ENCODE measurements at regions not wholly inside any gene's neighbourhood (a gene's known extent, or its start where the extent isn't known, plus 50 kb on each side); places are given as distances from the start of the nearest gene placed in this dataset.
A peak's percentile ranks its signal among the peaks of the same experiment; 100 is the strongest.

DNA sequence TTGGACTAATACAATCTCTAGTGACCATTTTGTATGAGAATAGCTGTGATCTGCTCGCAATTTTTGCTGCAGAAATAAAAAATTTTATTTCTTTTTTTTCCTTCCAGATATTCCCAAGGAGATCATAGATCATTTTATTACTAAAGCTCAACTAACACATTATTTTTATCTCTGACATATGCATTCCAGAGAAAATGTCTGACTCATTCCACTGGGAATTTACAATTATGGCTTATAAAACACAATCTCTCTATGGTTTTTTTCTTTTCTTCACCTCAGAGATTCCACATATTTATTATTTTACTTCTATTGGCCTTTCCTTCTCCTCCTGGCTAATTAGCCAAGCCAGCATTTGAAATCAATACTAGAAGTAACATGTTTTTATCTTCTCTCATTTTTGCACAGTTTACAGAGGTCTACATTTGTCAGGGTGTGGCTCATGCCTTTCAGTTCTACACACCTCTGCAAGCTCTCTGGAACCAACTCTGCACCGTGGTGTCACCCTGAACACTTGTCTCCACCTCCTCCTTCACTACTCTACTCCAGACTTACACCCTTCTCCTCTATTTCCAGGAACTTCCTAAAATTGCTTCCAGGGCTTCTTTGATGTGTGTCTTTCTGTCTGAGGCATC lies 59.8 kb upstream of the GPM6A start:
- no peak for DNase-seq

DNA sequence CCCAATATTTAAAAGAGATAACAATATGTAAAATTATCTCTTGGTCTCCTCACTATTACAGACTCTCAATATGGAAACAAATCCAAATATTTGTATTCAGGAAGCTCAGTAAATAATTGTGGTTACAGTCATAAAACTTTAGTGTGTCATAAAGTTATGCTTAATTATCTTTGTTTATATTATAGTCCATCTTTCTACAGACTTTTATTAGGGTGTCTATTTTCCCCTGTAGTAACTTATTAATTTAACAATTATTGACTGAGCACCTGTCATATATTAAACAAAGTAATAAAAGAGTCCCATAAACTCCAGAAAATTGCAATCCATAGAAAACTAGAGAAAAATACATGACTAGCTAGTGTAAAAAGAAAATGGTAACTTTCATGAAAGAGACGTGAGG lies 61.6 kb upstream of the GPM6A start:
- DNase-seq = no peak

DNA sequence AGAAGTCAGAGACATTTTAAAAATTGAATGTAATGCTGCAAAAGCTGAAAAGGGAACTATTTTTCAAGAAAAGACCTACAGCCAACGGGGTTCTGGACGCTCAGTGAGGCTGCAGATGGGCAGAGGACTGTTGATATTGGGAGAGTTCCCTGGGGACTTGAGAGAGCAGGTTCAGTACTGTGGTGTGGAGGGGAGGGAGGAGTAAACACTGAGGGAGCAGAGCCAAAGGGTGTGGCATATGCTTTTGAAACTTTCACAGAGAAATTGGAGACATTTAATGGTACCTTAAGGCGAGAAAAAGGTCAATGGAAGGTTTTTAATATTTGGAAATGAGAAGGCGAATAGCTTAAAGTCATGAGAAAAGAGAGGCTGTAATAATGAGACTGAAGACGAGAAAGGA lies 62.2 kb upstream of the GPM6A start:
- DNase-seq = no peak

DNA sequence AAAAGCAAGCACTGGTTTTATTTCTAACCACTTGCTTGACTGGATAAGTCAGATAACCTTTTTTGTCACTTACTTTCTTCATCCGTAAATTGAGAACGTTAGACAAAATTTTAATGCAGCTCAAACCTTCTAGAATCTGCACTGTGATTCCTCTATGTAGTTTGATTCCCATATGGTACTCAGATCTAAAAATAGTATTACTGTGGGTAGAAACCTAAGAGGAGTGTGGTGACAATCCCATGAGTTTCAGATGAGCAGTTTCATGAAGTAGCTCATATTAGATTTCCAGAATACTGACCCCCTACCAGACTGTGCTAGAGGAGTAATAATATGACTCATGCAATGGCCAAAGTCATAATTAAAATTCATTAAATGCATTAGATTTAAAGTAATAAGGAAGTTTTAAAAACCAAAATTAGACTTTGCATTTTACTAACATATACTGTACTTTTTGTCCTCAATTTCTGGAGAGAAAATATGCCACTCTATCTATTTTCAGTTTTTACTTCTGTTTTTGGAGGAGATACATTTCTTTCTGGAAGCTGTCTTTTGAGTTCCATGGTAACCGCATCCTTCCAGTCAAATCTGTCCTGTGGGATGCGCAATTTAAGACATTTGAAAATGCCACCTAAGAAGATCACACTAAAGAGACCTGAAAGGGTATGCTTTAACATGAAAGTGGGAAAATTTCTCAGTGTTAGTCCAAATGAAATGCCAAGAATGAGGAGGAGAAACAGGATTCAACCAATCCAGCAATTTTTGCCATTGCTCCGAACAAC lies 64.1 kb upstream of the GPM6A start:
- DNase-seq = no peak

DNA sequence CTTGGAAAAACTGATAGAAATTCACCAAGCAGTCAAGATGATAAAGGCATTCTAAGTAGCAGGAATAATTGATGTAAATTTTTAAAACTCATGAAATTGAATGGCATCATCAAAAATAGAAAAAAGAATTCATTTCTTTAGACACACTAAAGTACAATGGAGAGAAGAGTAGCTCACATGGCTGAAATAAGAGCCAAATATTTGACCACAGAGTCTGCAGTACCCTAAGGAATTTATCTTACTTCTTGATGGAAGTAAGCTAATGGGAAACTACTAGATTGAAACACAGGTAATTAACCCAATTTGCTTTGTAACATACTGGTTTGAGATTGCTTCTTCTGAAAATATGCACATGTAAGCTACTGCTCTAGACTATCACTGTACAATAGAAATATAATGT lies 70.8 kb upstream of the GPM6A start:
- DNase-seq = no peak

DNA sequence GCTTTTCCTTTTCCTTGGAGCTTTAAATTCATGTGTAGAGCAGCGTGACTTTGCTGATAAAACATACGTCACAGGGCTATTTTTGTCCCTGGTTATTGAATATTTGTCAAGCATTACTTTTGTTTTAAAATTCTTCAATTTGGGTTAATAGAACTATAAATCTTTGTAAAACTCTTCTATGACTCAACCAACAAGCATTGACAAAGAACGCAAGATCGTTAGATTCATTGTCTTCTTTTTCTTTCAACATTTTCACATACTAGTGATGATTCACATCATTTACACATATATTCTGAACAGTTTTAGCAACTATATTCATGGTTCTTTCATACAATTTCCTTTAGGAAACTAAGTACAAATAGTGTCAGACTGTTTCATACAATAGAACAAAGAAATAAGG lies 72.0 kb upstream of the GPM6A start:
- no peak for DNase-seq

DNA sequence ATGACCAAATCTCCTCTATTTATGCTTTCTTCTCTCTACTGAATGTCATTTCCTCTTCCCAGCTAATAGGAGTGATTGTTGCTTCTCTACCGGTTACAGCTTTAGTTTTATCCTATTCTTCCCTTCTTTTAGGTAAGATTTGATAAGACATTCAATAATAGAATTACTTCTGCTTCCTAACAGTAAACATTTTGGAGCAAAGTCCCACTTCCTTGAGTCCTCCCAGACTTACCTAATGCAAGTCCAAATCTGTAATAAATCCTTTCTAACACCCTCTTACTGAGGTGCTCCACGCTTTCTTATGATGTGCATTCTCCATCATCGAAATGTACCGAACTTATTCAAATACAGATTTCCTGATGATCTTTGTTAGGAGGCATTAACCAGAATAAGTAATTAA lies 79.2 kb upstream of the GPM6A start:
- DNase-seq = no peak

DNA sequence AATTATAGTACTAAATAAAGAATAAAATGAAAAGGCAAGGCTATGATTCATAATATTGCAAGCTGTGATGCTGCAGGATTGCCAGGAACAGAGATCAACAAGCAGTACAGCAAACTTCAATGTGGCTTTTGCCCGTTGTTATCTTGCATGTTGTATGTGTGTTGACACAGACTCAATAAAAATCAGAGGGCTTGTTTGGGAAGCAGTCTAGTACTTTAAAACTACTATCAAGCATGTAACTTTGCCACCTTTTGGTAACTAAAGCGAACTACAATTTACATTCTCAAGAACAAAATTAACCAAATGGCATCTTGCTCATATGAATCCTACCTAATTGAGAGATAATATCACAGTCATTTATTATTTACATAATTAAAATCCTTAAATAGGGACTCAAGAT lies 79.8 kb upstream of the GPM6A start:
- DNase-seq = peak; percentile 54

DNA sequence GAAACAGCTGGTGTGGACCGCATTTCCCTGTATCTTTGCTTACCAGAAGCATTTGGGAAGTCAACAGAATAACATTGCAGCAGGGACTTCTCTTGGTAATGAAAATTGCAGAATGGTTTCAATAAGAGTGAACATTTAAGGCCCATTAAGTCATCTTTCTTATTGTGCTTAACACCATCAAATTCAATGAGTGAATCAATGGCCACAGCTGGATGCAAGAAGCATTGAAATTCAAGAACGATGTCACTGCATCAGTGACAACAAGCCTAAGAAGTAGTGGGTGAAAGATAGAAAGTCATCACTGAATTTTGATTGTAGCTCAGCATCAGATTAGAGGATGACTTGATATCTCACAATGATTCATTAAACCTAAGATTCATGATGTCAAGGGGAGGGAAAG lies 93.9 kb upstream of the GPM6A start:
- DNase-seq = no peak

DNA sequence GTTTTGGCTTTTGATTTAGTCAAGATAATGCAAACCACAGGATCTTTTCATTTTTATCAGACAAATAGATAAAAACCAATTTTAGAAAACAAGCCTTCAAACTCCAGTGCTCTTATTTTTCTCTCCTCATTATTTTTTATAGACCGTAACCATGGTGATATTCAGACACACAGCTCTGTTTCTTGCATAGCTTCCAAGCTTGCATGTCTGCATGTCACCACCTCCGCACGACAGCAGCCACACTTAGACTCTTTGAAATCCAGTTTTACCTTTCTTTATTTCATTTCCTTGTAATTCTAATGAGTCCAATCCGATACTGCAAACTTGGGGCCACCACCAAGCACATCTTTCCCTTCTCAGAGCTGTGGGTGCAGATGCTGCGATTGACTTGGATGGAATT lies 94.3 kb upstream of the GPM6A start:
- DNase-seq = no peak

DNA sequence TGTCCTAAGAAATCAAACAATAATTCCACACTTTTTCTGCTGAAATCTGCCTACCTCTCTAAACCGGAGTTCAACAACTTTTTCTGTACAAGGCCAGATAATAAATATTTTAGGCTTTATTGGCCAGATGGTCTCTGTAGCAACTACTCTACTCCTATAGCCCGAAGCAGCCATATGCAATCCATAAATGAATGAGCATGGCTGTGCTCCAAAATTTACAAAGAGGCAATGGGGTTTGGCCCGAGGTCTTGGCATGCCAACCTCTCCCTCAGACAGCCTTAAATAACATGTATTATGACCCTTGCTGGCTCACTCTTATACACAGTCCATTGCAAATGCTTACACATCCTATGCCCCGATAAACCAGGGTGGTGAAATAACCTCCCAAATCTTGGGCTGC lies 98.6 kb upstream of the GPM6A start:
- no peak for DNase-seq

DNA sequence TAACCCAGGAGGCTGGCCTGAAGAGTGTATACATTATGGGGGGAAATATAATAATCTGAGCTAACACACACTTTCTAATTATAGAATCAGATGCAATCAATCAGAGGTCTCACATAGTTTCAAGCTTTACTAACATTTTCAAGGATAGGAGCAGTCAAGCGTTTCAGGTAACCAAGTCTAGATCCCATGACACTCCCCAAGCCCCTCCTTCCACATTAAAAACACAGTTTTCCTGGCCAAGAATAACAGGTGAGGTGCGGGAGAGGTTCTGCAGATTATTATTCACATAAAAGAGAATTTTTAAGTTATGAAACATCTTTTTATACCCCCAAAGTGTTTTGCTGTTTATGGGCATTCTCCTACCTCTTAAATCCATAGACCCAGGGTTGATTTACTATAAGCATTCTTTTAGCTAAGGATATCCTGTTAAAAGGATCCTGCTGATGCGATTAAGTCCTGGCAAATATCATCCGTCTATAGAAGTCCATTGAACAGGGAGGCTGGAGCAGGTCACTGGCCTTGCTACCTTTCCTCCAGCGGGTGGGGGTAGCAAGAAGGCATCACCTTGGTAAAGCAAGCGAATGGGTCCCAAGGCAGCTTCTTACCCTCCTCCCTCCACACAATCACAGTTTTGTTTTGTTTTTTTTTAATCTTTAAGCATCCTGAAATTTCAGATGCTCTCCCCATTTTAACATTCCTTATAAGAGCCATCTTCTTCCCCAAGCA lies 104.7 kb upstream of the GPM6A start:
- DNase-seq = no peak

DNA sequence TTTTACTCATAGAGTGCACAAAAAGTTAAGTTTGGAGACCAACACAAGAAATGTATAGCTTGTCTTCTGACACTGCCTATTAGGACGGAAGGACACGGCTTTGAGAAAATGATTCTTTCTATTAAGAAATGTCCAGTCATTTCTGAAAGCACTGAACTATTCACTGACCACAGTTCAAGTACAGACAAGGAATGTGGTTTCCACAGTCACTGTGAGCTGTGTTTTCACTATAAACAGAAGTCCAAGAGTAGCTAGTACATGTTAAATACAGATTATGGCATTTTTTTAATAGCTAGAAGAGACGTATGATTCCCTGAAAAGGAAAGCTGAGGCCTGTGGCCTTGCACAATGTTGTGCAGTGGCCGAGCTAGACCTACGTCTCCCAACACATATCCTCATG lies 115.1 kb upstream of the GPM6A start:
- no peak for DNase-seq

DNA sequence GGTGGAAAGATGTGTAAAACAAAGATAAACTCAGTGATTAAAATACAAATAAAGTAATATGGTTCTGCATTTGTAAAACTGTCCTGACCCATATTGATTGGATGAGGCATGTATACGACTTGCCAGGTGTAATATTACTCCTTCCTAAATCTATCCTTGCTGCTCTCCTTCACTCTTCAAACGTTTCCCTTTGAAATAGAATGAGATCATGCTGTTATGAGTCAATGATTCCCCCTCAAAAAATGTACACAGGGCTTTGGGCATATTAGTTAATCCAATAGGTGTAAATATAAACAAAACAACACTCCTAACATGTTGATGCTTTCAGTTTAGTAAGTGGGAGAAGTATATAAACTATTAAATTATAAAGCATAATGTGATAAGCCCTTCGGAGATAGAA lies 117.4 kb upstream of the GPM6A start:
- no peak for DNase-seq

DNA sequence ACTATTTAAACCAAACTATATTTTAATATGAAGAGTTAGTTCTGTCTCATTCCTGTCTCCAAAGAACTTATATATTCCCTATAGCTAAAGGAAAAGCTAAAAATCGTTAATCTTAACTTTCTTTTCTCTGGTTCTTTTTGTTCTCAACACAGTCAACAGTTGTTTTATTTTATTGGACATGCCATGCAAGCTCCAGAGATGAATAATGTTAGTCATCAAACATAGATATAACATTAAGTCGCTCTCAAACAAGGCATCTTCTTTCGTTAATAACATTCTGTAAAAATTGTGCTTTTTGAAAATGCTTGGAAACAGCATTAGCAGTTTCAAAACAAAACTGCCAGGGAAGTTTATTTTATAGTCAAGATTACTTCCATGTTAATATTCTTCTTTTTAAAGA lies 117.9 kb upstream of the GPM6A start:
- DNase-seq = no peak

DNA sequence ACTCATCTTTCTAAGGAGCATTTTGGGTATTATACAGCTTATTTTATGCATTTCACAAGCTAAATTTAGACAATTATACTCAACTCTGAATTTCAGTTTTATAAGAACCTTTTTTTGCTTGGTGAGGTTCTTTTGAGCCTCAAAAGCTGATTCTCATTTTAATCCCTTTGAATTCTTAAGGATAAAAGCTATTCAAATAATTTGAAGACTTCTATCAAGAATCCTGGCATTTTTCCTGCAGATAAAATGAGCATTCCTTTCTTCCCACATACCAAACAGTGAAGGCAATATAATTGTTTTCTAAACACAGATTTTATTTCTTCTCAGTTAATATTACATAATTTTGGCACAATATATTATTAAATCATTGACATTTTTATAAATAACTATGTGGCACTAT lies 118.4 kb upstream of the GPM6A start:
- DNase-seq = no peak

DNA sequence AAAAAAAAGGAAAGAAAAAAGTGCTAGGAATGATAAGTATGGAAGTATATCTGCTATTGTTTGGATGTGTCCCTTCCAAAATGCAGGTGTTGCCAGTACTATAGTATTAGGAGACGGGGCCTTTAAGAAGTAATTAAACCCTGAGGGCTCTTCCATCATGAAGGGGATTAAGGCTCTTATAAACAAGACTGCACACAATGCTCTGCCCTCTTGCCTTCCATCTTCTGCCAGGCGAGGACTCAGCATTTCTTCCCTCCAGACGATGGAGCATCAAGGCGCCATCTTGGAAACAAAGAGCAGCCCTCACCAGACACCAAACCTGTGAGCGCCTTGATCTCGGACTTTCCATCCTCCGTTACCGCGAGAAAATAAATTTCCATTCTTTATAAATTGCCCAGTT lies 120.1 kb upstream of the GPM6A start:
- no peak for DNase-seq

DNA sequence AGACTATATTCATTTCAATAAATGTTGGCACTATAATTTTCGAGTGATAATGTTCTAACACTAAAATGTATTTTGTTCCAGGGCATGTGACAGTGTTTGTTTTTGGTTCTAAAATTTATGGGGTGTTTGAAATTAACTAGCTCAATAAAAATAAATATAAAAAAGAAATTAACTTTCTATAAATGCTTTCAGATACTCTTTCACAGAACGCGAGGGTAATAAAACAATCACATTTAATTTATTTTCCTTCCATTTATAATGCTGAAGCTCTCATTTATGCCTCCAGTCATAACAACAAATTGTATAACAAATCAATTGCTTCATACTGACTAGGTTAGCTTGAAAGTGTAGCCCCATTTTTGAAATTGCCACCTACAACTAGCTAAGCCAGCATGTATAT lies 122.4 kb upstream of the GPM6A start:
- no peak for DNase-seq

DNA sequence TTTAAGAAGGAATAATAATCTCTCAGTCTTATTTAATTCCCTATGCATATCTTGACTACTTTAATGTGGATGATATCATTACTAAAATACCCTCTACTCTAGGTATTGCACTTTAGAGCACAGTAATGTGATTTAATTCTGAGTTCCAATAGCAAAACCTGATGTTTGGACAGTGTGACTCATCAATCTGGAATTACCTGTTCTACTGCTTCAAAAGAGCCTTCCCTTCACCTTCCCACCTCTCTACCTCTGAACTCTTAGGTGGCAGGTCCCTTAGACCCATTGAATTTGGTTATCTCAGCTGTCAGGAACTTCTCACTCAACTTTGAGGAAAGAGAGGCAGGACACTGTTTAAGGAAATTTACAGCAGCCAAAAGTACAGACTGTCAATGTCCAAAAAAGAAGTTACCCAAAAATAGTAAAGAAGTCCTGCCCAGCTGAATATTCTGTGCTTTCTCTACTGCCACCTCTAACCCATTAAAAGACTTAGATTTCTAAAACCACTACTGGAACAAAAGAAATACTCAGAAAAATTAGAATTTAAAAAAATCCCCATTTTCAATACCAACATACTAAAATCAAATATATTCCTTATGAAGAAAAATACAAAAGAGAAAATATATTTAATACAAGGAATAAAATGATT lies 123.1 kb upstream of the GPM6A start:
- DNase-seq = no peak

DNA sequence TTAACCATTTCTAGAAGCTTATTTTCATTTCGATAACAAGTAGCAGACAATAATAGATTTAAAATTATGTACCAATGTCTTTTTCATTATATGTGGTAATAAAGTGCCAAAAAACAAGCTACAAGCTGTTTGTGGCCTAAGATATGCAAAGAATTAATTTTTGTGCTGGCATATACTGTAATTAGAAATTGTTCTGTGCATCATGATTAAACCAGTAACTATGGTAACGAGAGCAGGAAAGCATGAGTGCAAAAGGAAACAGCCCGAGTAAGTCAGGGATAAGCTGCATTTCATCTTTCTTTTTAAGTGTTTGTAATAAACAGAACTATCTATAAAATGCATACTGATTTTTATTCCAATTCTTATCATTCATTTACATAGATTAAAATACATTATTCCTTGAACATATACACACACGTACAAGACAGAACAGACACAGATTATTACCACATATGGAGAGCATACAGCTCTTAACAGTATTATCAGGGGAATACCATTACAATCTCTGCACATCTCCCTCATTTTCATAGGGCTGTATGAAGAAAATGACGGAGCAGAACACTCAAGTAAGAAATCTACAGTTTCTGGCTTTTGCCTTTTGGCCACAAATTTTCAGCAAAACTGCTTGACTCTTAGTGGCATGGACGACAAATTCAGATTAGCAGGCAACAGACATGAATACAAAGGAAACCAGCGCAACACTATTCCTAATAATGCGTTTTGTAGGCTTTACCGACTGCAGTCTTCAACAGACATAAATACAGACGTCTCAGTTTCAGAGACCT lies 121.3 kb upstream of the WDR17 start:
- no peak for DNase-seq

DNA sequence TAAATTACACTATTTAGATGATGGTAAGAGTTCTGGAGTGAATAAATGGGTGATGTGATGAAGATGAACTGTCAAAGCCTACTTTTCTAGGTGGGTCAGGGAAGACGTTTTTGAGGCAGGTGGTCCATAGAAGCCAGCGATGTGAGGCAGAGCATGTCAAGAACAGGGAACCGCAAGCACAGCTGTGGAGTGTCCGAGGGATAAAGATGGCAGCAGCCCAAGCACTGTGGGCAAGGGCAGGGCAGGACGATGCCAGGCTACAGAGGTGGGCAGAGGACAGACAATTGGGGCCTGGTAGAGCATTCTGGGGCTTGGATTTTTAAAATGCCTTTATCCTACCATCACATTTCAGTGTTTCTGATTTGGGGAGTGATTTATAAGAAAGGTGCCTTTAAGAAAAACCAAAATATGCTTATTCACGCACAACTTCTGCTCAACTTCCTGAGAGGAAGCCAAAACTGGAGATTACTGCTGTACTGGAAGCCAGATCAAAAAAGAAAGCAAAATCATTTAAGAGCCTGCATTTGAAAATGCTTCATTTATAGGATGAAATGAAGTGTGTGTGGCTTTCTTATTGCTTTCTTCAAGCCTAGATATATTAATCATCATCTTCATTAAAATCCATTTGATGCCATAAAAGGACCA lies 119.0 kb upstream of the WDR17 start:
- no peak for DNase-seq

DNA sequence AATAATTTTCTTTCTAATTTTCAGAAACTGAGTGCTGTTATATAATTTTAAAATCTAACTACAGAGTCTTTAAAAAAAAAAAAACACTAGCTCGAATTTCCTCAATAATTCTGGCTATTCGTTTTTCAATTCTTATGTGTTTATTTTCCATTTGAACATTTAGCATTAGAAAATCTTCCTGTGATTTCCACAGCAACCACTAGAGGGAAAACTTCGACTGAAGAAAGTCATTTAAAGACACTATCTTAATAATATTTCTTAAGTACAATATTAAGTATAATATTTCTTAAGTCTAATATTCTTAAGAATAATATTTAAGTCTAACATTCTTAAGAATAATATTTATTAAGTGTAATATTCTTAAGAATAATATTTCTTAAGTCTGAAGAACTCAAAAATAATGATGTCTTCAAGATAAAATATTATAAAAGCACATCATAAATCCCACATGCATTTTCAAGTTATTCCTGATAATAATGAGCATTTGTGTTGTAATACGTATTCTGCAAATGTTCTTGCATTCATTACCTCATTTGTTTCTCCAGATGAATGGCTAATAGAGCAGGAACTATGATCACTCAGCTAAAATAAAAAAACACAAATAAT lies 118.4 kb upstream of the WDR17 start:
- DNase-seq = no peak

Data from NCI-H1048 (cell line).